Endothelial cell of umbilical vein (primary cell): ENCODE measurements at regions not wholly inside any gene's neighbourhood (a gene's known extent, or its start where the extent isn't known, plus 50 kb on each side); places are given as distances from the start of the nearest gene placed in this dataset.

ENCODE experiments used
- BruUV-seq: library from RNA; stranded (reverse); fragments of 400-500 nt; replicated peaks from 2 replicates; lab custom pipeline; 2021; lab: Mats Ljungman, UMichigan
- CTCF ChIA-PET: fragments of 300-600, 350-600 bp; sonication (Branson Sonifier 250); formaldehyde crosslinking; loops from one replicate; lab custom pipeline; 2021; ENCODE audit warnings: antibody characterized with exemption, inconsistent platforms; lab: Charles Lee
- POLR2A ChIA-PET: fragments of 300-600, 350-600 bp; sonication (Branson Sonifier 250); formaldehyde crosslinking; loops from one replicate; lab custom pipeline; 2021; ENCODE audit warnings: antibody characterized with exemption, inconsistent platforms; lab: Charles Lee
- DNase-seq: peaks from one replicate; pipeline ENCODE4 v3.0.0-alpha.2; 2011; ENCODE audit warnings: low read depth, low spot score
- FAIRE-seq: peaks from 2 replicates; lab custom pipeline; 2011; peaks lifted over from hg19 to GRCh38; lab: Jason Lieb, UNC
- H2AFZ ChIP-seq: 2 replicates; pipeline ENCODE4 v1.6.0; 2012; ENCODE audit warnings: low read depth, low read length, control low read depth, inconsistent platforms
- H3K27ac ChIP-seq: 2 replicates; pipeline ENCODE4 v1.5.1; 2011; ENCODE audit warnings: low read depth, mild to moderate bottlenecking, control low read depth, low read length, moderate library complexity; ENCODE audit not compliant: insufficient read depth
- H3K27me3 ChIP-seq, 2 experiments: 2 replicates each; pipeline versions ENCODE4 v1.6.0 to v1.6.1; 2011; ENCODE audit warnings: low read length in 2 of 2, mixed read lengths in 1 of 2; ENCODE audit not compliant: control insufficient read depth in 2 of 2, insufficient read depth in 2 of 2
- H3K36me3 ChIP-seq, 2 experiments: 2 replicates in 1 of 2; 3 replicates in 1 of 2; pipeline ENCODE4 v1.5.1; 2011; ENCODE audit warnings: low read length in 2 of 2, mild to moderate bottlenecking in 1 of 2, moderate library complexity in 1 of 2; ENCODE audit not compliant: control insufficient read depth in 2 of 2, insufficient read depth in 2 of 2; ENCODE audit errors: extremely low read depth in 1 of 2
- H3K4me1 ChIP-seq: 3 replicates; pipeline ENCODE4 v1.5.1; 2011; ENCODE audit warnings: mild to moderate bottlenecking, low read length; ENCODE audit not compliant: control insufficient read depth, insufficient read depth; ENCODE audit errors: extremely low read depth
- H3K4me2 ChIP-seq: 2 replicates; pipeline ENCODE4 v1.6.1; 2011; ENCODE audit warnings: low read length, control low read depth, mixed read lengths; ENCODE audit not compliant: insufficient read depth
- H3K4me3 ChIP-seq, 3 experiments: fragments of 200-600 bp in 1 of 3; sonication (generic), shearing (Covaris generic) in 1 of 3; replicated peaks in 1 of 3; 2 replicates each; pipeline ENCODE4 v1.5.1; 2011 to 2016; ENCODE audit warnings: control low read depth in 3 of 3, low read length in 3 of 3, mild to moderate bottlenecking in 2 of 3, inconsistent platforms in 1 of 3, low read depth in 1 of 3, moderate library complexity in 1 of 3; ENCODE audit not compliant: insufficient read depth in 1 of 3
- H3K79me2 ChIP-seq: 2 replicates; pipeline ENCODE4 v1.6.0; 2012; ENCODE audit warnings: low read length, inconsistent platforms; ENCODE audit not compliant: control insufficient read depth, insufficient read depth
- H3K9ac ChIP-seq: replicated peaks from 2 replicates; pipeline ENCODE3; 2011; ENCODE audit warnings: low read length, control low read depth; ENCODE audit not compliant: insufficient read depth; ENCODE audit errors: extremely low read depth
- H3K9me1 ChIP-seq: replicated peaks from 3 replicates; pipeline ENCODE4 v1.6.0; 2011; ENCODE audit warnings: mild to moderate bottlenecking, low read length; ENCODE audit not compliant: control insufficient read depth, insufficient read depth; ENCODE audit errors: extremely low read depth
- H3K9me3 ChIP-seq: replicated peaks from 2 replicates; pipeline ENCODE4 v1.5.1; 2012; ENCODE audit warnings: low read length, inconsistent platforms; ENCODE audit not compliant: control insufficient read depth, insufficient read depth
- H4K20me1 ChIP-seq: replicated peaks from 2 replicates; pipeline ENCODE3; 2011; ENCODE audit warnings: mild to moderate bottlenecking, low read length; ENCODE audit not compliant: control insufficient read depth, insufficient read depth; ENCODE audit errors: extremely low read depth
- CTCF ChIP-seq, 2 donors: IDR thresholded peaks; 1 replicate in 1 of 2; 2 replicates in 1 of 2; pipeline ENCODE4 v1.5.1; 2011; ENCODE audit warnings: low read length in 2 of 2, mild to moderate bottlenecking in 2 of 2, moderate library complexity in 2 of 2, control low read depth in 1 of 2, inconsistent platforms in 1 of 2, low read depth in 1 of 2; ENCODE audit not compliant: insufficient read depth in 1 of 2; ENCODE audit errors: extremely low read depth in 1 of 2
- EZH2 ChIP-seq: IDR thresholded peaks from 2 replicates; pipeline ENCODE4 v1.6.1; 2012; ENCODE audit warnings: borderline replicate concordance, low read depth, mild to moderate bottlenecking, moderate library complexity, low read length, inconsistent platforms; ENCODE audit not compliant: severe bottlenecking
- FOS ChIP-seq: IDR thresholded peaks from 2 replicates; pipeline ENCODE4 v1.6.1; 2011; ENCODE audit warnings: mild to moderate bottlenecking, low read length, moderate library complexity, borderline replicate concordance; ENCODE audit not compliant: insufficient read depth
- GATA2 ChIP-seq: IDR thresholded peaks from 2 replicates; pipeline ENCODE4 v1.7.0; 2011; ENCODE audit warnings: low read depth, mild to moderate bottlenecking, moderate library complexity, mixed read lengths, low read length; ENCODE audit not compliant: insufficient read length, insufficient read depth
- JUN ChIP-seq: IDR thresholded peaks from 2 replicates; pipeline ENCODE4 v1.6.1; 2011; ENCODE audit warnings: borderline replicate concordance, low read depth; ENCODE audit not compliant: insufficient read length, insufficient read depth
- MAX ChIP-seq: IDR thresholded peaks from 2 replicates; pipeline ENCODE4 v1.6.1; 2011; ENCODE audit not compliant: insufficient read depth, insufficient read length
- MYC ChIP-seq: IDR thresholded peaks from one replicate; pipeline ENCODE4 v1.6.1; 2011; ENCODE audit warnings: mild to moderate bottlenecking, low read depth, low read length
- POLR2A ChIP-seq: IDR thresholded peaks from 2 replicates; pipeline ENCODE4 v1.6.1; 2012; ENCODE audit warnings: low read depth, mild to moderate bottlenecking, control low read depth, low read length
- POLR2AphosphoS5 ChIP-seq: IDR thresholded peaks from 2 replicates; pipeline ENCODE4 v1.6.1; 2012; ENCODE audit warnings: low read depth, mild to moderate bottlenecking, control low read depth, low read length, moderate library complexity; ENCODE audit not compliant: insufficient read depth
- dilution Hi-C: fragments of 300-500 bp; cut with MboI; formaldehyde crosslinking; loops from one replicate; pipeline ENCODE4 v1.15.0; 2019; ENCODE audit warnings: low sequenced_read_pairs; ENCODE audit not compliant: extremely low pct_ligation_motif_present
- intact Hi-C: fragments of 100-400 bp; cut with micrococcal nuclease; formaldehyde crosslinking; loops from one replicate; pipeline ENCODE4 v1.10.0; 2022

GRCh38 chr22:48678171-48679135 is 1149.2 kb downstream of the BRD1 start:
- H4K20me1 ChIP-seq: no peaks in the 10 kb centered on the region
- no peaks in the 10 kb centered on the region for H3K9me1 ChIP-seq
- no peaks in the 10 kb centered on the region for H3K79me2 ChIP-seq
- H3K4me3 ChIP-seq: no peak overlapping the region
- dilution Hi-C loops: no loop called here
- no peak overlapping the region for H2AFZ ChIP-seq
- no peaks in the 10 kb centered on the region for H3K36me3 ChIP-seq
- TF ChIP-seq POLR2AphosphoS5 (no peak), CTCF (IDR thresholded peaks at IDR 0.05; ENCODE audit: extremely low read depth in 1 of 2, insufficient read depth in 1 of 2, low read depth in 1 of 2, low read length in 2 of 2) (no peak), JUN (no peak), MYC (no peak), EZH2 (no peak), POLR2A (no peak), MAX (no peak), FOS (no peak), GATA2 (no peak)
- FAIRE-seq (no peak), DNase-seq (no peak)
- H3K27ac ChIP-seq: no peak overlapping the region
- peaks cover 11% of the 10 kb centered on the region for H3K9me3 ChIP-seq
- intact Hi-C loops: no loop called here
- H3K9ac ChIP-seq: no peak overlapping the region
- BruUV-seq: no TSS peak
- ChIA-PET CTCF (no interaction called here), POLR2A (no interaction called here)
- no peak overlapping the region for H3K4me2 ChIP-seq
- H3K27me3 ChIP-seq: no peaks in the 10 kb centered on the region
- no peaks in the 10 kb centered on the region for H3K4me1 ChIP-seq
